Neutrophil (primary cell): ENCODE measurements at regions not wholly inside any gene's neighbourhood (a gene's known extent, or its start where the extent isn't known, plus 50 kb on each side); places are given as distances from the start of the nearest gene placed in this dataset.

Source experiments
- H3K27ac ChIP-seq: fragments of 200-600 bp; sonication (generic); 2 replicates; pipeline ENCODE4 v1.5.1; 2016; ENCODE audit warnings: mild to moderate bottlenecking, moderate library complexity
- H3K27me3 ChIP-seq: fragments of 200-600 bp; sonication (generic); 2 replicates; pipeline ENCODE4 v1.6.0; 2016; ENCODE audit warnings: mild to moderate bottlenecking
- H3K36me3 ChIP-seq: fragments of 200-600 bp; sonication (generic); 2 replicates; pipeline ENCODE4 v1.5.1; 2017
- H3K4me1 ChIP-seq, 2 experiments: fragments of 200-600 bp in 1 of 2; sonication (generic) in 1 of 2; 1 replicate in 1 of 2; 2 replicates in 1 of 2; pipeline versions ENCODE4 v1.5.1 to v1.6.1; 2013 to 2016; ENCODE audit warnings: low read depth in 1 of 2, low read length in 1 of 2, mild to moderate bottlenecking in 1 of 2, moderate library complexity in 1 of 2; ENCODE audit not compliant: control insufficient read depth in 1 of 2, insufficient read depth in 1 of 2
- H3K4me3 ChIP-seq, 2 experiments: fragments of 200-600 bp in 1 of 2; sonication (generic) in 1 of 2; 1 replicate in 1 of 2; 2 replicates in 1 of 2; pipeline ENCODE4 v1.5.1; 2013 to 2016; ENCODE audit warnings: low read depth in 1 of 2, low read length in 1 of 2, mild to moderate bottlenecking in 1 of 2, moderate library complexity in 1 of 2
- H3K9me3 ChIP-seq: fragments of 200-600 bp; sonication (generic); 2 replicates; pipeline ENCODE4 v1.5.1; 2016
- CTCF ChIP-seq: fragments of 200-600 bp; sonication (generic); IDR thresholded peaks from 2 replicates; pipeline ENCODE4 v1.5.1; 2016; ENCODE audit warnings: antibody characterized with exemption

- H3K9me3 ChIP-seq, result no peaks in the 10 kb centered on the region
- H3K27me3 ChIP-seq, result peaks cover 66% of the 10 kb centered on the region
- H3K4me3 ChIP-seq, result no peak overlapping the region
- H3K4me1 ChIP-seq, result no peaks in the 10 kb centered on the region
- TF ChIP-seq CTCF, result no peak
- H3K27ac ChIP-seq, result no peak overlapping the region
- H3K36me3 ChIP-seq, result no peaks in the 10 kb centered on the region
These were observed 136.7 kb upstream of the ETV3 start for GRCh38 chr1:157274698-157275534.

- no peak overlapping the region for H3K27ac ChIP-seq
- H3K4me3 ChIP-seq, result no peak overlapping the region
- H3K4me1 ChIP-seq, result no peaks in the 10 kb centered on the region
- no peaks in the 10 kb centered on the region for H3K36me3 ChIP-seq
- peaks cover 54% of the 10 kb centered on the region for H3K27me3 ChIP-seq
- TF ChIP-seq CTCF, result no peak
- no peaks in the 10 kb centered on the region for H3K9me3 ChIP-seq
These were observed 134.7 kb upstream of the ETV3 start for GRCh38 chr1:157272729-157273524.

- no peaks in the 10 kb centered on the region for H3K9me3 ChIP-seq
- H3K4me3 ChIP-seq, result no peak overlapping the region
- no peak for TF ChIP-seq CTCF
- H3K27me3 ChIP-seq, result peaks cover 54% of the 10 kb centered on the region
- no peaks in the 10 kb centered on the region for H3K4me1 ChIP-seq
- no peaks in the 10 kb centered on the region for H3K36me3 ChIP-seq
- no peak overlapping the region for H3K27ac ChIP-seq
These were observed 134.1 kb upstream of the ETV3 start for GRCh38 chr1:157272264-157272663.

GRCh38 chr1:157270705-157271274 is 132.6 kb upstream of the ETV3 start:
- H3K27me3 ChIP-seq, result peaks cover 40% of the 10 kb centered on the region
- H3K4me3 ChIP-seq, result no peak overlapping the region
- H3K4me1 ChIP-seq, result no peaks in the 10 kb centered on the region
- H3K27ac ChIP-seq, result no peak overlapping the region
- no peaks in the 10 kb centered on the region for H3K9me3 ChIP-seq
- no peak for TF ChIP-seq CTCF
- no peaks in the 10 kb centered on the region for H3K36me3 ChIP-seq

GRCh38 chr1:157269656-157270375 is 131.6 kb upstream of the ETV3 start:
- Histone ChIP-seq H3K36me3 (no peaks in the 10 kb centered on the region), H3K27me3 (peaks cover 31% of the 10 kb centered on the region), H3K4me3 (no peak overlapping the region), H3K9me3 (no peaks in the 10 kb centered on the region), H3K4me1 (no peaks in the 10 kb centered on the region), H3K27ac (no peak overlapping the region)
- TF ChIP-seq CTCF, result no peak
